A549 (cell line): ENCODE measurements at regions not wholly inside any gene's neighbourhood (a gene's known extent, or its start where the extent isn't known, plus 50 kb on each side); places are given as distances from the start of the nearest gene placed in this dataset.

ENCODE experiments used
- ATAC-seq, 2 experiments: fragments of 200-7000 bp in 1 of 2; fragments of >200 bp in 1 of 2; cut with Nextera tagmentation in 1 of 2; cut with Tn5 transposase in 1 of 2; 3 replicates each; pipeline versions ENCODE4 v1.8.0 to v1.9.1; 2018 to 2020; ENCODE audit warnings: mild to moderate bottlenecking in 1 of 2, moderate library complexity in 1 of 2
- CTCF ChIA-PET: fragments of 300-600 bp; sonication (Branson Sonifier 250); formaldehyde crosslinking; extraction: SDS; loops from one replicate; lab custom pipeline; 2021; ENCODE audit warnings: antibody characterized with exemption, inconsistent platforms; lab: Yijun Ruan, JAX
- POLR2A ChIA-PET: fragments of 350-600 bp; formaldehyde crosslinking; extraction: SDS; loops from one replicate; lab custom pipeline; 2021; ENCODE audit warnings: antibody characterized with exemption, inconsistent platforms; lab: Yijun Ruan, JAX
- DNase-seq, 2 experiments: peaks; one replicate each; pipeline versions ENCODE4 v3.0.0 to v3.0.0-alpha.2; 2011 to 2016; ENCODE audit warnings: low read depth in 1 of 2, low spot score in 1 of 2
- FAIRE-seq: peaks from 2 replicates; lab custom pipeline; 2011; peaks lifted over from hg19 to GRCh38; lab: Jason Lieb, UNC
- H3K27ac ChIP-seq, 2 experiments: fragments of >200 bp; sonication (Bioruptor Twin); formaldehyde crosslinking; 3 replicates each; pipeline ENCODE4 v1.5.1; 2016 to 2017
- H3K4me1 ChIP-seq: fragments of >200 bp; sonication (Bioruptor Twin); formaldehyde crosslinking; 3 replicates; pipeline ENCODE4 v1.6.1; 2016
- H3K4me2 ChIP-seq: fragments of >200 bp; sonication (Bioruptor Twin); formaldehyde crosslinking; 3 replicates; pipeline ENCODE4 v1.6.1; 2016
- H3K4me3 ChIP-seq: fragments of >200 bp; sonication (Bioruptor Twin); formaldehyde crosslinking; 3 replicates; pipeline ENCODE4 v1.5.1; 2016
- H3K9me3 ChIP-seq: fragments of >200 bp; sonication (Bioruptor Twin); formaldehyde crosslinking; 3 replicates; pipeline ENCODE4 v1.6.1; 2016
- ATOH8 ChIP-seq: fragments of 250-450 bp; sonication (Bioruptor Pico); IDR thresholded peaks from 2 replicates; pipeline ENCODE4 v1.5.0; 2020; ENCODE audit warnings: low read depth, mild to moderate bottlenecking, moderate library complexity
- BHLHE40 ChIP-seq: IDR thresholded peaks from 2 replicates; pipeline ENCODE4 v1.6.1; 2012; ENCODE audit warnings: low read depth, low read length, inconsistent platforms
- CBX2 ChIP-seq: fragments of 200-600 bp; sonication (generic); IDR thresholded peaks from 2 replicates; pipeline ENCODE4 v1.6.1; 2016; ENCODE audit warnings: low read depth, mild to moderate bottlenecking, borderline replicate concordance
- CBX8 ChIP-seq: fragments of 200-600 bp; sonication (generic); IDR thresholded peaks from 2 replicates; pipeline ENCODE4 v1.6.1; 2016
- CEBPB ChIP-seq, 2 experiments: fragments of >200 bp in 1 of 2; sonication (Bioruptor Twin) in 1 of 2; formaldehyde crosslinking in 1 of 2; IDR thresholded peaks; 2 replicates each; pipeline ENCODE4 v1.6.1; 2012 to 2016
- CTCF ChIP-seq: fragments of >200 bp; sonication (Bioruptor Twin); formaldehyde crosslinking; IDR thresholded peaks from 3 replicates; pipeline ENCODE4 v1.5.1; 2016
- FOSL2 ChIP-seq, 2 experiments: fragments of 450-650 bp in 1 of 2; fragments of >200 bp in 1 of 2; sonication (Bioruptor Twin) in 1 of 2; formaldehyde crosslinking; IDR thresholded peaks; 2 replicates each; pipeline versions ENCODE4 v1.5.0 to v1.6.1; 2016 to 2020; ENCODE audit warnings: mild to moderate bottlenecking in 1 of 2, moderate library complexity in 1 of 2
- FOXS1 ChIP-seq: fragments of 250-450 bp; sonication (Bioruptor Pico); IDR thresholded peaks from 2 replicates; pipeline ENCODE4 v1.5.0; 2020; ENCODE audit warnings: mild to moderate bottlenecking, moderate library complexity
- HEYL ChIP-seq: fragments of 250-450 bp; sonication (Bioruptor Pico); IDR thresholded peaks from 2 replicates; pipeline ENCODE4 v1.8.0; 2021; ENCODE audit warnings: mild to moderate bottlenecking, moderate library complexity
- HOXA7 ChIP-seq: fragments of 250-450 bp; sonication (Bioruptor Pico); IDR thresholded peaks from 2 replicates; pipeline ENCODE4 v1.5.0; 2020; ENCODE audit warnings: mild to moderate bottlenecking, moderate library complexity
- JUN ChIP-seq, 2 experiments: fragments of >200 bp; sonication (Bioruptor Twin); formaldehyde crosslinking; IDR thresholded peaks; 2 replicates in 1 of 2; 3 replicates in 1 of 2; pipeline ENCODE4 v1.6.1; 2016 to 2017
- KDM1A ChIP-seq: fragments of 200-600 bp; sonication (generic); IDR thresholded peaks from 2 replicates; pipeline ENCODE4 v1.6.1; 2016; ENCODE audit warnings: low read depth, mild to moderate bottlenecking
- KDM5A ChIP-seq: fragments of 200-600 bp; sonication (generic); IDR thresholded peaks from 2 replicates; pipeline ENCODE4 v1.6.1; 2016; ENCODE audit warnings: antibody characterized with exemption, mild to moderate bottlenecking
- MAX ChIP-seq: IDR thresholded peaks from 2 replicates; pipeline ENCODE4 v1.6.1; 2012
- MAZ ChIP-seq: fragments of 150-350 bp; IDR thresholded peaks from 2 replicates; pipeline ENCODE4 v1.6.1; 2014; ENCODE audit warnings: antibody characterized with exemption, low read depth, low read length, borderline replicate concordance
- NFE2L2 ChIP-seq: fragments of 150-350 bp; conservative IDR thresholded peaks from 2 replicates; pipeline ENCODE4 v1.6.1; 2014; ENCODE audit warnings: low read length
- NPAS2 ChIP-seq: fragments of 250-450 bp; sonication (Bioruptor Pico); IDR thresholded peaks from 2 replicates; pipeline ENCODE4 v1.8.0; 2022; ENCODE audit warnings: mild to moderate bottlenecking, moderate library complexity, borderline replicate concordance
- NR3C1 ChIP-seq: fragments of >200 bp; sonication (Bioruptor Twin); formaldehyde crosslinking; IDR thresholded peaks from 3 replicates; pipeline ENCODE4 v1.6.1; 2017
- PHF8 ChIP-seq: fragments of 200-600 bp; sonication (generic); IDR thresholded peaks from 2 replicates; pipeline ENCODE4 v1.6.1; 2016; ENCODE audit warnings: low read depth, mild to moderate bottlenecking, antibody characterized with exemption, moderate library complexity, borderline replicate concordance
- POLR2AphosphoS2 ChIP-seq: conservative IDR thresholded peaks from 2 replicates; pipeline ENCODE4 v1.6.1; 2012; ENCODE audit warnings: low read length, improper control_type of control experiment, inconsistent platforms
- RARB ChIP-seq: fragments of 250-450 bp; sonication (Bioruptor Pico); IDR thresholded peaks from 2 replicates; pipeline ENCODE4 v1.8.0; 2021; ENCODE audit warnings: mild to moderate bottlenecking, moderate library complexity
- RCOR1 ChIP-seq: fragments of 150-350 bp; IDR thresholded peaks from 2 replicates; pipeline ENCODE4 v1.6.1; 2014; ENCODE audit warnings: antibody characterized with exemption, low read length, low read depth
- RNF2 ChIP-seq: fragments of 200-600 bp; sonication (generic); IDR thresholded peaks from 2 replicates; pipeline ENCODE4 v1.6.1; 2016; ENCODE audit warnings: low read depth, mild to moderate bottlenecking, antibody characterized with exemption, moderate library complexity, borderline replicate concordance
- SMC3 ChIP-seq: fragments of >200 bp; sonication (Bioruptor Twin); formaldehyde crosslinking; IDR thresholded peaks from 3 replicates; pipeline ENCODE4 v1.6.1; 2018; ENCODE audit warnings: inconsistent platforms
- SREBF2 ChIP-seq: fragments of 450-650 bp; IDR thresholded peaks from 2 replicates; pipeline ENCODE4 v1.6.1; 2014; ENCODE audit warnings: mild to moderate bottlenecking, moderate library complexity
- TFCP2L1 ChIP-seq: fragments of 250-450 bp; sonication (Bioruptor Pico); IDR thresholded peaks from 2 replicates; pipeline ENCODE4 v1.5.0; 2021; ENCODE audit warnings: mild to moderate bottlenecking
- USF2 ChIP-seq: fragments of 450-650 bp; IDR thresholded peaks from 2 replicates; pipeline ENCODE4 v1.6.1; 2014; ENCODE audit warnings: antibody characterized with exemption
- WGBS: methylation state at CpG from one replicate; pipeline ENCODE4 v1.1.6; 2017; ENCODE audit errors: missing lambda C conversion rate; 5-methylcytosine and 5-hydroxymethylcytosine counted together

GRCh38 chr4:181604546-181604945 lies 638.7 kb upstream of the TENM3 start:
- WGBS: 4% methylated on average over 4 of the region's 4 CpGs
- FAIRE-seq: no peak

GRCh38 chr4:181606300-181606699 lies 636.9 kb upstream of the TENM3 start:
- Histone ChIP-seq H3K27ac (no peak overlapping the region), H3K9me3 (no peaks in the 10 kb centered on the region), H3K4me3 (no peak overlapping the region), H3K4me2 (no peak overlapping the region), H3K4me1 (no peaks in the 10 kb centered on the region)
- TF ChIP-seq RARB (CRISPR knock-in tag): no peak
- no peak for TF ChIP-seq HOXA7
- no peak for TF ChIP-seq FOSL2 (IDR thresholded peaks at IDR 0.05)
- TF ChIP-seq FOSL2 (CRISPR knock-in tag; IDR thresholded peaks at IDR 0.05): no peak
- no peak for TF ChIP-seq KDM5A
- TF ChIP-seq KDM1A: no peak
- TF ChIP-seq TFCP2L1 (CRISPR knock-in tag): no peak
- TF ChIP-seq CBX8: no peak
- TF ChIP-seq RNF2: no peak
- no peak for TF ChIP-seq RCOR1
- no peak for TF ChIP-seq MAZ
- TF ChIP-seq SMC3: no peak
- TF ChIP-seq CEBPB (IDR thresholded peaks at IDR 0.05): no peak
- TF ChIP-seq JUN (IDR thresholded peaks at IDR 0.05): no peak
- TF ChIP-seq CTCF: no peak
- no peak for TF ChIP-seq BHLHE40
- TF ChIP-seq SREBF2: no peak
- no peak for TF ChIP-seq NFE2L2
- no peak for TF ChIP-seq NR3C1
- FAIRE-seq (no peak), DNase-seq (no peak), ATAC-seq (no peak)
- POLR2A ChIA-PET: no interaction called here
- CTCF ChIA-PET: no interaction called here
- 0% methylated on average over 1 of the region's 1 CpG for WGBS

More at GRCh38 chr4:181604546-181604945, 638.7 kb upstream of the TENM3 start:
- H3K4me2 ChIP-seq: no peak overlapping the region
- ATAC-seq (no peak), DNase-seq (no peak)
- ChIA-PET POLR2A (no interaction called here), CTCF (no interaction called here)
- H3K27ac ChIP-seq: no peak overlapping the region
- TF ChIP-seq HEYL: no peak
- TF ChIP-seq USF2: no peak
- no peak for TF ChIP-seq BHLHE40
- no peak for TF ChIP-seq CBX8
- no peak for TF ChIP-seq CTCF
- TF ChIP-seq PHF8: no peak
- no peak for TF ChIP-seq TFCP2L1 (CRISPR knock-in tag)
- TF ChIP-seq POLR2AphosphoS2: no peak
- no peak for TF ChIP-seq CBX2
- TF ChIP-seq FOXS1 (CRISPR knock-in tag): no peak
- TF ChIP-seq ATOH8 (CRISPR knock-in tag): no peak
- TF ChIP-seq NPAS2 (CRISPR knock-in tag): no peak
- no peak for TF ChIP-seq MAX
- H3K4me3 ChIP-seq: no peak overlapping the region
- H3K9me3 ChIP-seq: no peaks in the 10 kb centered on the region
- H3K4me1 ChIP-seq: no peaks in the 10 kb centered on the region
